HG03066 (cell line): ENCODE measurements at regions not wholly inside any gene's neighbourhood (a gene's known extent, or its start where the extent isn't known, plus 50 kb on each side); places are given as distances from the start of the nearest gene placed in this dataset.
"Not testable (repeated sequence)": the region's sequence is repeated elsewhere in the genome, so short reads cannot be mapped to it uniquely, and the experiment has no call there.

Experiments used
- ATAC-seq: cut with Tn5 transposase; IDR thresholded peaks from one replicate; pipeline ENCODE4 v1.9.1; 2021; ENCODE audit warnings: low read depth; ENCODE audit not compliant: unreplicated experiment

GRCh38 chr12:90710711-90711110 is 244.3 kb downstream of the CCER1 start:
- ATAC-seq, result no peak

DNA sequence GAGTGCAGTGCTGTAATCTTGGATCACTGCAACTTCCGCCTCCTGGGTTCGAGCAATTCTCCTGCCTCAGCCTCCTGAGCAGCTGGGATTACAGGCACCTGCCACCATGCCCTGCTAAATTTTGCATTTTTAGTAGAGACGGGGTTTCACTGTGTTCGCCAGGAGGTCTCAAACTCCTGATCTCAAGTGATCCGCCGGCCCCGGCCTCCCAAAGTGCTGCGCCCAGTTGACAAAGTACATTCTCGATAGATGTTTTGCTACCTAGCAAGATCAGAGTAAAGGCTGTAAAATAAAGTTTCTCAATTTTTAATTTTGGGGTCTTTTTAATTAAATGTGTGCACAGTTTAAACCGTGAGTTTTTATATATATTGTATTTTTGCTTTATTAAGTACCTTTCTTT is 248.9 kb downstream of the CCER1 start:
- no peak for ATAC-seq

DNA sequence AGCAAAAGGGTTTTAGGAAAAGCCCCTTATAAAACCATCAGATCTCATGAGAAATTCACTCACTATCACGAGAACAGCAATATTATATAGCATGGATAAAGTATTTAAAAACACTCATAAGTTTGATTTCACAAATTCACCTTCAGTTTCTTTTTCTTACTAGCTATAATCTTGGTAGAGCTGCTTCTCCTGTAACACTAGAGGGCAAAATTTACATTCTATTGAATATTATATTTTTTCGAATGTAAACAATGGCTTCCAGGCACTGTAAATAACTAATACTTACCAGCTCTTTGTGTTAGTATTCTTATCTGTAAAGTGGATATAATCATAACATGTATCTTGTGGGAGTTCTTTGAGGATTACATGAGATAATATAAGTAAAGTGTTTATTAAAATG is 259.6 kb downstream of the CCER1 start:
- ATAC-seq, result no peak

GRCh38 chr12:90690120-90690519 is 264.9 kb downstream of the CCER1 start:
- ATAC-seq, result no peak

DNA sequence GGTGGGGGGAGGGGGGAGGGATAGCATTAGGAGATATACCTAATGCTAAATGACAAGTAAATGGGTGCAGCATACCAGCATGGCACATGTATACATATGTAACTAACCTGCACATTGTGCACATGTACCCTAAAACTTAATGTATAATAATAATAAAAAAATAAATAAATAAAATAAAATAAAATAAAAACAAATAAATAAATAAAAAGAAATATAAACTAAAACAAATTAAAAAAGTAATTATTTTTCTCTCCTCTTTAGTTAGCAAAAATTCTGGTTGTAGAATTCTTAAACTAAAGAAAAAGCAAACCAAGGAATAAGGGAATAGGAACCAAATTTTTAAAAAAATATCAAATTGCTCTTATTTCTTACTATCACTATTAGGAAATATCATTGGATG is 267.3 kb downstream of the CCER1 start:
- not testable (repeated sequence) for ATAC-seq

DNA sequence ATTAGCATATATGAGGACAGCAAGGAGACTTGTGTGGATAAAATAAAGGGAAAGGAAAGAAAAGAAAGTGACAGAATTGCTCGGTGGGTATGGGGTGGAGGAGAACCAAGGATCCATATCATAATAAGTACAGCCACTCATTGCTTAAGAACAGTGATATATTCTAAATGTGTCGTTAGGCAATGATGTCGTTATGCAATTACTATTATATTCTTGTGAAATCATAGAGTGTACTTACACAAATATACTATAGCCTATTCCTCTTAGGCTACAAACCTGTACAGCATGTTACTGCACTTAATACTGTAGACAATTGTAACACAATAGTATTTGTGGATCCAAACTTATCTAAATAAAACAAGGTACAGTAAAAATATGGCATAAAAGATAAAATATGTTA is 271.1 kb downstream of the CCER1 start:
- no peak for ATAC-seq

DNA sequence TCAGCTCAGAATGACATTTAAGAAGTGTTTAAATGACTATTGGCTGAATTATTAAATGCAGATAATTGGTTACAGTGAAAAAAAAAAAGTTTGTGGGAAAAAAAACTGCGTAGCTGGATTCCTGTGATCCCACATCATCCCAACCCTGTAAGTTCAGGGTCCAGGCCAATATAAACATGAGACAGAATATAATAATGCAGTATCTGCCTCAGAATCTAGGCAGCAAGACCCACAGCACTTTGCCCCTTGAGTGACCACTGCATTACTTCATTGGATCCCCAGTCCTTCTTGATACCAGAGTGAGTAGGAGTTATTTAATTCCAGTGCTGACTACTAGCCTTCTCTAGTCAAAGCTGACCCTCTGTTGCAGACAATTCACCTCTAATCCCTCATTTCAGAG is 272.6 kb downstream of the CCER1 start:
- no peak for ATAC-seq

GRCh38 chr12:90679674-90680073 is 275.3 kb downstream of the CCER1 start:
- no peak for ATAC-seq

DNA sequence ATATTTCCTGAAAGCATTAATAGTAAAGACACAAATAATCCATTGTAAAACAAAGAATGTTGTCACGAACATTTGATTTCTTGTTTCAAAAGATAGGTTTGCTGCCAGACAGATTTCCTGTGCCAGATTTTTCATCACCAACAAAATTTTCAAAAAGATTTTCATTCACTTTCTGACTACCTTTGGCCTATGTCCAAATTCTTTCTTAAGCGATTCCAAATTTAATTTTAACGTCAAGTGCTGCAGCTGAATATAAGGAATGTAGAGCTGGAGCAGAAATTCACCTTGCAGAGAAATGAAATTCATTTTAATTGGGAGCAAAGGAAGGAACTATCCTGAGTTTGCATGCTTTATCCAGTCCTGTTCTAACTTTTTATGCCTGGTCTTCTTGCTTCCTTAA is 277.4 kb downstream of the CCER1 start:
- no peak for ATAC-seq

GRCh38 chr12:90677055-90677454 is 277.9 kb downstream of the CCER1 start:
- no peak for ATAC-seq

GRCh38 chr12:90675106-90675505 is 279.9 kb downstream of the CCER1 start:
- ATAC-seq, result no peak

DNA sequence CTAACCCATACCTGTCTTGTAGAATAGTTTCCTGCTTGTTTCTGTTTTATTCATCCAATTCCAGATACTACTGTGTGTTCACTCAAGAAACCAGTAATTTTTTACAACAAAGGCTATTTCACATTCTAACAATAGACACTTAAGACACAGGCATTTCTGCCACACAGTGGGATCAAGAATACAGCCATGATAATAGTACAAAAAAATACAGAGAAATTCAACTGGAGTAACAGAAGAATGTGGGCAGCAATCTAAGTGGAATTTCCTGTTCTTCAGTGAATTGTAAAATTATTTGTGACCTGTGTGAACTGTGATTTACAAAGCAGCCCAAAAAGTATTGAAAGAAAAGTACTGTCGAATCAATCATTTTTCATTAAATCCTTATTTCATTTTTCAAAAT is 282.9 kb downstream of the CCER1 start:
- ATAC-seq, result no peak

GRCh38 chr12:90663949-90664348 is 291.0 kb downstream of the CCER1 start:
- not testable (repeated sequence) for ATAC-seq

DNA sequence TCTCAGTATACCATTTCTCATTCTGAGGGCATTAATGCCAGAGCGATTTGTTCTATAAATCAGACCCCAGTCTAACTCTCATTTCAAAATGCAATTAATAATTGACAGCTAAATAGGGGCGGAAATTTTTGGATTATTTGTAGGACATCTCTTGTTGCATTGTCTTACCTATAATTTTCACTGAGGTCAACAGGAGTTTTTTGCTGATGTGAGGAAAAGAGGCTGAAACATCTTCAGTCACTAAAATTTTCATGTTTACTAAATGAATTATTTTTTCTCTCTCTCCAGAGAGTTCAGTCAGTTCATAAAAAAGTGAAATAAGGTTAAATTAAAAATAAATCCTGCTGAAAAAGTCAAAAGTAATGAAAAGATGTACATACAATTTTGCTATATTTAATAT is 295.9 kb downstream of the CCER1 start:
- ATAC-seq, result no peak

DNA sequence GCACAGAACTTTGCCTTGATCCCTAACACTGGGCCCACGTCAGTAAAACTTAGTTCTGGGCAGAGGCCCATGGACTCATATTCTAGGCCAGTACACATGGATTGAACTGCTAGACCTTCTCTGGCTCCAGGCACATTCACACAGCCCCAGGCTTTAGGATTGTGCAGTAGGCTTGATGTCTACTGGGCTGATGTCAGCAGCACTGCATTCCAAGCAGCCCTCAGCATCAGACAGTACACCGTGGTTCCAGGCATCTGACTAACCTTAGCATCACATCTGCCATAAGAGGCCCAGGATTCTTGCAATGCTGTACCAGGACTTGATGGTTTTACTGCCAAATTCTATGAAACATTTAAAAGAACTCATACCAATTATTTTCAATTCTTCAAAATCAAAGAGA is 301.9 kb downstream of the CCER1 start:
- ATAC-seq, result no peak

GRCh38 chr12:90652280-90652679 is 302.7 kb downstream of the CCER1 start:
- ATAC-seq, result no peak

GRCh38 chr12:90645181-90645580 is 309.8 kb downstream of the CCER1 start:
- no peak for ATAC-seq

GRCh38 chr12:90631591-90632212 is 323.3 kb downstream of the CCER1 start:
- no peak for ATAC-seq

GRCh38 chr12:90630006-90630405 is 325.0 kb downstream of the CCER1 start:
- no peak for ATAC-seq

DNA sequence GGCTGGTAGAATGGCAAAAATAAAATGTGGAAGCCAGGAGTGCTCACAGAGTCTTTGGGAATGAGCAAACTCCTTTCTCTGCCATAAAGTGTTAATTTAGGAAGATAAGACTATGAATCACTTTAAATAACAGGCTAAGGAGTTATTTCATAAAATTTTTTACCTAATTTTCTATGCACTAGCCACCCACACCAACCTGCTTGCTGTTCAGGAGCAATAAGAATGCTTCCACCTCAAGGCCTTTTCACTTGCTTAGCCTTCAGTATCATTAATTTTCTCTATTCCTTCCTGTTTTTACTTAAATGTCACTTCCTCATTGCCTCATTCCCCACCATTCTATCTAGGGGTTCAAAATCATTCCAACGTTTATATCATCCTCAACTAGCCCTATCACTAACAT is 326.8 kb downstream of the CCER1 start:
- ATAC-seq, result no peak

DNA sequence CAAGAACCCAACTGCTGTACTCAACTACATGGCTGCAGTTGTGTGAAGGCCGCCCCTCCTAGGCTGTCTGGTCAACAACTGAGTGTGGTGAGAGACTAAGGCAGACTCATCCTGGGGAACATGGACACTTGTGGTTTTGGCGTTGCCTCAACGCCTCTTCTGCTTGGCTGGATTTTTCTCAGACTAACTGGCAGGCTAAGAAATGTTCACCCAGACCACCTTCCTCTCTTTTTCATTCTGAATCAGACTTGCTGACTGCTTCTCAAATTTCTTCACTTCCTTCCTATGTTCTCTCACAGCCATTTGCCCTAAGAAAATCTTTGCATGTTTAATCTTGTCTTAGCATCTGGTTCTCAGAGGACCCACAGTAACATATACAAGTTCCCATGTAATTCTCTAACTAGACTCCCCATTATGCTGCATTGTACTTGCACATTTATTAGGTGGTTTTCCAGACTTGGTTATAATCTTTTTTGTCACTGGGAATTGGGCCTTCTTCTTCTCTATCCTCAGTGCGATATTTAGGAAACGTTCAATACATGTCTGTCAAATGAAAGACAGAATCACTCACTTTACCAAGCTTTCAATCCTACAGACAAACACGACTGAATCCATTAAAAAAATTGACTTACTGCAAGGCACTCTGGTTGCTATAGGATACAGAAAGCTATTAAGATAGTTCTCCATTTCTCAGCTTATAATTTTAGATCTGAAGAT is 327.6 kb downstream of the CCER1 start:
- ATAC-seq, result no peak

- ATAC-seq, result no peak
These were observed 332.5 kb downstream of the CCER1 start for GRCh38 chr12:90622431-90622830.
